ENCODE measurements at regions not wholly inside any gene's neighbourhood (a gene's known extent, or its start where the extent isn't known, plus 50 kb on each side); places are given as distances from the start of the nearest gene placed in this dataset.

DNA sequence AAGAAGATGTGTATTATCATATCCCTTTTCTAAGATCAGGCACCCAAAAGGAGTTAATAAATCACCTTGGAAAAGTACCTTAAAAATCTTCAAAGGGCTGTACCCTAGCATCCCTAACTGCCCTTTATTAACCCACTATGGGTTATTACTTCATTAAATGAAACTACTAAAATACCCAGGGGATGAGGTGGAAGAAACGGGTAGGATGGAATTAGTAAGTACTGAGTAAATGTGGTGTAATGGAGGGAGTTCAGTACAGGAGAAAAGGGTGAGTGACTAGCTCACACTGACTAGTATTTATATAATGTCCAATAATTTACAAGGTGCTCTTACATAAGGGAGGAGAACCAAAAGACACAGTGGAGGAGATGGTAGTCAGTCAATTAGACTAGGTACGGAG is 51.0 kb upstream of the RASGEF1B start:
- no peak for DNase-seq

DNA sequence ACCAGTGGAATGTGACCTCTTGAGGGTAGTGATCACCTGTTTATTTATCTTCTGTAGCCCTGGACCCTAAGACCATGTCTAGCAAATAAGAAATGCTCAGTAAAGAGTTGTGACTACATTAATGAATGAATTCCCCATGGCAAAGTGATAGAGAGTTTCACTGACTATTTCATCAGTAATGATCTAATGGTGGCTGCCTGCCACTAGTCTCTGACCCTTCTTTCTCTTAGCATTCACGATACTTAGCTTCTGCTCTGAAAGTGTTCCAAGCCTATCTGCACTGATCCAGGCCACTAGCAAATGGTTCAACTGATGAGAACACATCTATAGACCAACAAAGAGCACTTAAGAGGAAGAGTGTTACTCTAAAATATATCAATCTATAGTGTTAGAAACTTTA is 50.0 kb upstream of the RASGEF1B start:
- no peak for DNase-seq

Data from DMS153 (cell line).